ENCODE measurements at regions not wholly inside any gene's neighbourhood (a gene's known extent, or its start where the extent isn't known, plus 50 kb on each side); places are given as distances from the start of the nearest gene placed in this dataset.

DNA sequence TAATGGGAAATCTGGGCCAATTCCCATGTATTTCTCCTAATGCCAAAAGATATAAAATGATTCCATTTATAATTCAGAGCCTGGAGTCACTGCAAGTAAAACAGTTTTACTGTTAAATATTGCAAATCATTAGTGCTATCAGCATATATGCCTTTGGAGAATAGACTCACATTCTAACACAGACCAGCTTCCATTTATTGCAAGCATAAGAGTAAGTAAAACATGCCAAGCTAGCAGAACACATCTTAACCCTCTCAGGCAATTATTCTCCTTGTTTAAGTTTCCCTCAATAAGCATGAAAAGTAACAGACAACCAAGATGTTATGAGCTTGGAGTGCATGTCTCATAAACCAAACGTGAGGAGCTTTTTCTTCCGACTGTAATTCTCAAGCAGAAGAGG lies 173.9 kb upstream of the GRIP1 start:
- no peak for DNase-seq

- DNase-seq = no peak
These were observed 181.0 kb upstream of the GRIP1 start for GRCh38 chr12:66859751-66860440.

GRCh38 chr12:66860752-66861750 lies 182.2 kb upstream of the GRIP1 start:
- no peak for DNase-seq

DNA sequence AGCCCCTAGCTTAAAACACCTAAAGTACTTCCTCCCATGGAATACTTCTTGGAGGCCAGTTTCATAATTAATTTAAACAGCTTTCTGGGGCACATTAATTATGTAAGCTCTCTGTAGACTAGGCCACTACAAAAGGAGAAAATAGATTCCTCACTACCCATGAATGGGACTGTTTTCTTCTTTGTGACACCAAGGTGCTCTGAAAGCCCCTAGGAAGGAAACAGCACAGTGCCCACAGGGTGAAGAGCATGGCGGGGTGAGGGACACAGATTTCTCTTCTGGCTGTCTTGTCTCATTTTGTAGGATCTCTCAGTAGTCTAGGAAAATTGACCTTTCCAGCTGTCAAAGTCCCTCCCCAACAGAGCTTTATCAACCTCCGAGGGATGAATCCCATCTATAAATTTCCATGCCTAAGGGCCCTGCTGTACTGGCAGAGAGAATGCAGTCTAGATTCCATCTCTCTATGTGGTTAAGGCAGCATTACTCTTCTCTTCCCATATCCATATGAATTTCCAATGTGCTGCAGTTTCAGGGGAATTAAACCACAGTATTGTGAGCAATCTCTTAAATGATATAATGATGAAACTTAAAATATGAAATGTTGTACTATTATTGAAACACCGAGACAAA lies 183.6 kb upstream of the GRIP1 start:
- no peak for DNase-seq

DNA sequence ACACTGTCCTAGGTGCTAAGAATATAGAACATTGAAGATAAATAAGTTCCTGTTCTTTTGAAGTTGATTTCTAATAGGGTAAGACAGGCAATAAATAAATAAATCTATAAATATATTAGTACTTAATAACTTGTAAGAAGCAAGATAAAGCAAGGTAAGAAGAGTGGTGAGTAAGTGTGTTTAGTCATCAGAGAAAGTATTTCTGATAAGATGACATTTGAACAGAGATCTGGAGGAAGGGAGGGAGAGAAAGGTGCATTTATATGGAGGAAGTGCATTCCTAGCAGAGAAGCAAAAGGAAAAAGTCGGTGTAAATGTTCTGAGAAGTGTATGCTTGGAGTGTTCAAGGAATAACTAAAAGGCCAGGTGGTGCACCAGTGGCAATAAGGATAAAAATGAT lies 184.4 kb upstream of the GRIP1 start:
- no peak for DNase-seq

GRCh38 chr12:66877925-66878324 lies 199.0 kb upstream of the GRIP1 start:
- no peak for DNase-seq

GRCh38 chr12:66879409-66879808 lies 200.5 kb upstream of the GRIP1 start:
- no peak for DNase-seq

- DNase-seq = no peak
These were observed 202.5 kb upstream of the GRIP1 start for GRCh38 chr12:66881386-66881785.

GRCh38 chr12:66884091-66884490 lies 205.2 kb upstream of the GRIP1 start:
- DNase-seq = no peak

GRCh38 chr12:66885115-66885875 lies 206.4 kb upstream of the GRIP1 start:
- DNase-seq = no peak

- no peak for DNase-seq
These were observed 217.9 kb upstream of the GRIP1 start for GRCh38 chr12:66896797-66897196.

DNA sequence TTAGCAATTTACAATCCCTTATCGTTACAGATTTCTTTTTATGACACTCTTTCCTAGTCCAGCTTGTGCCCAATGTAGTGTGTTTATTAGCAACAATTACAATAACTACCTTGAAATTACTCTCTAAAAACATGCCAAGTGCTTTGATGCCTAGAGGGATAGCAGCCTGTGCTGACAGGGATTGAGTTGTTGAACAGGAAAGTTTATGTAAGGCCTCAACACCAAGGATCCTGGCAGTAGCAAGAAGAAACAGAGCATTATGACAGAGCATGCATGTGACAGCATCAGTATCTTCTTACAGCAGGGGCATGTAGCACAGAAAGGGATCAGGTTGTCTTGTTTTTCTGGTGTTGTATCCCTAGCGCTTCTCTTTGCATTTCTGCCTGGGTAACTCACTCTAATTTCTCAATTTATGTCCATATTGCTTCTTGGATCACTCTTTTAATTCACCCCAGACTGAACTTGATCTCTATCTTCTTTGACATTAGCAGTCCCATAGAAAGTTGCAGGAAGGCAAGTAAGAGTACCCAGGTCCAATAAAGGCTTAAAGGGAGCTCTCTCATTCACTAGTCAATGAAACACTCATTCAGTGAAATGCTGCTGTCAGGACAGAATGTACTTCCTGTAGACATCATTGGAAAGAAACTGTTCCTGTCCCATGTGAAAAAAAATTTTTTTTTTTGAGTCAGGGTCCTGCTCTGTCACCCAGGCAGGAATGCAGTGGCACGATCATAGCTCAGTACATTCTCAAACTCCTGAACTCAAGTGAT lies 220.0 kb upstream of the GRIP1 start:
- DNase-seq = no peak

GRCh38 chr12:66899588-66899987 lies 220.7 kb upstream of the GRIP1 start:
- no peak for DNase-seq

DNA sequence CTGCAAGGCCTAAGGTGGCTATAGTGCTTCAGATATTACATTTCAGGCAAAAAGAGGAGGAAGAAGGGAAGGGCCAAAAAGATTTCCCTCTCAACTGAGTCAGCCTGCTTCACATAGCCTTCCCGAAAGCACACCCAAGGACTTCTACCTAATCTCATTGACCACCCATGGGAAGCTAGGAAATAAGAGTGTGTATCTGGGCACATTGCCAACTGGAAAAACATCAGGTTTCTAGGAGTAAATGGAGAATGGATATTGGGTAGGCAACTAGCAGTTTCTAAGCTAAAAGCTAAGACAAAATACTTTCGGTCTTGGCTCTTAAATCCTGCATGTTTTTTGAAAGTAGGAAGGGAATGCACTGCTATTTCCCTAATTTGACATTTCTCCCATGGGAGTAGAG lies 221.7 kb upstream of the GRIP1 start:
- DNase-seq = no peak

DNA sequence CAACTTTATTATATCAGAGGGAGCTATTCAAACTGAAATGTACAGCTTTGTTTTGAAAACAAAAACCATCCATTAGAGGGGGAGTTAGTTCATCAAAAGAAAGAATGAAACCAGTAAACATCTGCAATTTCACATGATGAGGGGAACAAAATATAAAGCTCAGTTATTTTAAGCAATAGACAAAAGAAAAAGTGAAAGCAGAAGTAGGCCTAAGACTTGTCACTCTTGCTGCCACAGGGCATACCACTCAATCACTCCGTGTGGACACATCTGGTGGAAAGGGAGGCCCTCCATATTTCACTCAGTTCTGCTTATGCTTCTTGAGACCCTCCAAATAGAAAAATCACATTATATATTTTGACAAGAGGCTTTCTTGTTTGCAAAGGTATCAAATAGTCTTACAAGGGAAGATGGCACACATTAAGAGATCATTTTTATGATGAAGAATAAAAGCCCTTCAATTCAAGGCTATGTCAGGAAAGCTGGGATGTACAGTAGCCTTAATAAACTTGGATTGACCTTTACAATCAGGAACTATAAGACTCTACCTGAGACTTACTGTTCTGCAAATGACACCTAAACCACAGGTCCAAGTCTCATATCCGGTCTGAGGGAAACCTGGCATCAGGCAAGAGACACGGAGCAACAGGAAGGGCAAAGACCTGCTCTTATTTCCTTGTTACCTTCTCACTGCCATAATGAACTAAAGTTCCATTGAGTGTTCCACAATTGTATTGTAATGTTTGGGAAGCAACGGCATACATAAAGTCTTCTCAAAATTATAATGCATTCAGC lies 222.5 kb upstream of the GRIP1 start:
- no peak for DNase-seq

GRCh38 chr12:66902020-66902419 lies 223.1 kb upstream of the GRIP1 start:
- DNase-seq = no peak

GRCh38 chr12:66903782-66904396 lies 225.0 kb upstream of the GRIP1 start:
- DNase-seq = no peak

GRCh38 chr12:66905201-66905600 lies 226.3 kb upstream of the GRIP1 start:
- DNase-seq = no peak

GRCh38 chr12:66910366-66910974 lies 231.6 kb upstream of the GRIP1 start:
- no peak for DNase-seq

DNA sequence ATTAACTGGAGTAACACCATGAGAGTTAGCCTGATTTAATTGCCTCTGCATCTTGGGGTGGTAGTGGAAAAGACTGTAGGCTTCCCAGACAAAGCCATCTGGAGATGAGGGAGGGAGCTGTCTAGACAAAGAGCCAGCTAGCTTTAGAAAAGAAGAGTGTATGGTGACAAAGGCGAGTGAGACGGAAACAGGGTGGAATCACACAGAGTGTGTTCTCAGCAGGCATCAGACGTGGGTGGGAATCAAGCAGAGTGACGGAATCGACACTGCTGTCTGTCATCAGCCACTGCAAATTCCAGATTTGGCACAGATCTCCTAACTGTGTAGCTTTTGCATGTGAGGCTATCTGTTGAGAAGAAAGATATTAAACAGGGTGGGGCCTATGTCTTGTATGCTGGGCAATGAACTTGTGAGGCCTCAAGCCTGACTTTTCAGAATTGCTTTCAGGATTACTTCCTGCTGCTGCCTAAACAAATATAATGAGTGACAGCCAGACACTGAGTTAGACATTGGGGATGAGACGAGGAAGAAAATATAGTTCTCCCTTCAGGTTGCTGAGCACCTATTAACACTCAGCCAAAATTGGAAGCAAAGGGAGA lies 236.5 kb upstream of the GRIP1 start:
- no peak for DNase-seq

All from 8988T (cell line).